Central memory CD8-positive, alpha-beta T cell (primary cell): ENCODE measurements at regions not wholly inside any gene's neighbourhood (a gene's known extent, or its start where the extent isn't known, plus 50 kb on each side); places are given as distances from the start of the nearest gene placed in this dataset.
"Not testable (repeated sequence)": the region's sequence is repeated elsewhere in the genome, so short reads cannot be mapped to it uniquely, and the experiment has no call there.

Source experiments
- ATAC-seq: fragments of 150-1000 bp; cut with Tn5 transposase; replicated peaks from 2 replicates; pipeline ENCODE4 v1.10.0; 2022; ENCODE audit warnings: mild to moderate bottlenecking, moderate FRiP score, moderate number of reproducible peaks; ENCODE audit not compliant: poor library complexity, severe bottlenecking; ENCODE audit errors: extremely low read depth
- DNase-seq, 2 donors: peaks; one replicate each; pipeline ENCODE4 v3.0.0; 2021; ENCODE audit warnings: low spot score in 2 of 2
- H3K27ac Mint-ChIP-seq: one replicate; pipeline ENCODE4 v1.8.0; 2022; ENCODE audit warnings: low read depth, mild to moderate bottlenecking, moderate library complexity, mixed read lengths
- H3K27me3 Mint-ChIP-seq: one replicate; pipeline ENCODE4 v1.8.0; 2022; ENCODE audit warnings: mixed read lengths
- H3K36me3 Mint-ChIP-seq: one replicate; pipeline ENCODE4 v1.8.0; 2022; ENCODE audit warnings: mild to moderate bottlenecking, moderate library complexity, mixed read lengths; ENCODE audit not compliant: insufficient read depth
- H3K4me1 Mint-ChIP-seq: one replicate; pipeline ENCODE4 v1.8.0; 2022; ENCODE audit warnings: mixed read lengths
- H3K4me3 Mint-ChIP-seq: one replicate; pipeline ENCODE4 v1.8.0; 2022; ENCODE audit warnings: mild to moderate bottlenecking, moderate library complexity, mixed read lengths
- H3K9me3 Mint-ChIP-seq: one replicate; pipeline ENCODE4 v1.8.0; 2022; ENCODE audit warnings: mixed read lengths

GRCh38 chr4:49519150-49520035 lies 533.3 kb downstream of the CWH43 start:
- not testable (repeated sequence) for H3K36me3 Mint-ChIP-seq, H3K27ac Mint-ChIP-seq, H3K27me3 Mint-ChIP-seq, DNase-seq, H3K4me3 Mint-ChIP-seq, ATAC-seq, H3K4me1 Mint-ChIP-seq
- H3K9me3 Mint-ChIP-seq: peaks cover 20% of the 10 kb centered on the region

- H3K36me3 Mint-ChIP-seq, H3K27ac Mint-ChIP-seq, H3K4me3 Mint-ChIP-seq, H3K27me3 Mint-ChIP-seq, H3K9me3 Mint-ChIP-seq, ATAC-seq, H3K4me1 Mint-ChIP-seq, DNase-seq: not testable (repeated sequence)
These were observed 538.0 kb downstream of the CWH43 start for GRCh38 chr4:49523816-49524765.

- not testable (repeated sequence) for H3K27me3 Mint-ChIP-seq, H3K4me3 Mint-ChIP-seq, H3K36me3 Mint-ChIP-seq, H3K27ac Mint-ChIP-seq, ATAC-seq, DNase-seq, H3K4me1 Mint-ChIP-seq
- H3K9me3 Mint-ChIP-seq: peaks cover 16% of the 10 kb centered on the region
These were observed 573.0 kb downstream of the CWH43 start for GRCh38 chr4:49558916-49559676.

DNA sequence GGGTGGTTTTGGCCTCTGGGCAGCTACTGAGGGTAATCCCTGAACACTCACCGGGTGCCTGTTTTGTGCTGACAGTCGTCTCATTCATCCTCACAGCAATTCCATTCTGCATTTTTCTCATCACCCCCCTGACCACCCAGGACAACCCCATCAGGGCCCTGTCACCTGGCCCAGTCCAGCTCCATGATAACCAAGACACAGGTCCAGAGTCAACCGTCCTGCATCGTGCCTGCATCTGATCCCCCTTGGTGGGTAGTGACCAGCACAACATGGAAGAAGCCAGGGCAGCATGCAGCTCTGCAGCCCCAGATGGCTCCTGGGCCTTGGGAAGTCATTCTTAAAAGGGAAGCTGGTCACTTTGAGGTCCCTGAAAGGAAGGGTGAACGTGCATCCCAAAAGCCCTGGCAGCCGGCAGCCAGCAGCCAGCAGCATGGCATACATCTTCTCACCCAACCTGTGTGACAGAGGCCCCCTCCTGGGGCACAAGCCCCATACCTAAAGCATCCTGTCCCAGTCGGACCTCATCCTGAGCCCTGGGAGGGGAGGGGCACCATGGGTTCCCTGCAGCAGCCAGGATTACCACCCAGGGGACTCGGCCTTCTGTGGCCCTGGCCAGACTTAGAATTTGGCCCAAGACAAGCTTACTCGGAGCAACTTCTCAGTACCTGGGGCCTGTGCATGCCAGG lies 574.2 kb downstream of the CWH43 start:
- not testable (repeated sequence) for H3K36me3 Mint-ChIP-seq, H3K4me3 Mint-ChIP-seq, H3K27ac Mint-ChIP-seq, DNase-seq, H3K27me3 Mint-ChIP-seq, H3K4me1 Mint-ChIP-seq, ATAC-seq
- peaks cover 11% of the 10 kb centered on the region for H3K9me3 Mint-ChIP-seq

DNA sequence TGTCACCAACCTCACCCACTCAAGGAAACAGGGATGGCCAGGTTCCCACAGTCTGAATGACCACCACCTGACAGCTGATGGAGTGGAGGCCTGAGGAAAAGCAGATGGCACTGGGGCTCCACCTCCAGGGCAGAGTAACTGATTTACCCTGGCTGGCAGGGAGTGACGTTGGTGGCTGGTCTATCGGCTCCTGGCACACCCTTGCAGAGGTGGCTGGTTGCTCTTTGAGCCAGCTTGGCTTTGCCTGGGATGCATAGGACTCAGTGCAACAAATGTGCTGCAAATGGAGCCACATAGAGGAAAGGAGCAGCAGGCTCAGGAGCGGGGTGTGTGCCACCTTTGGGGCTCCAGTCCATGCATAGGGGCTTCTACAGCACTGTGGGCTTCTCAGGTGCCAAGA lies 574.8 kb downstream of the CWH43 start:
- not testable (repeated sequence) for ATAC-seq, H3K4me3 Mint-ChIP-seq, H3K27ac Mint-ChIP-seq, H3K36me3 Mint-ChIP-seq, H3K4me1 Mint-ChIP-seq, H3K27me3 Mint-ChIP-seq, DNase-seq
- peaks cover 11% of the 10 kb centered on the region for H3K9me3 Mint-ChIP-seq

DNA sequence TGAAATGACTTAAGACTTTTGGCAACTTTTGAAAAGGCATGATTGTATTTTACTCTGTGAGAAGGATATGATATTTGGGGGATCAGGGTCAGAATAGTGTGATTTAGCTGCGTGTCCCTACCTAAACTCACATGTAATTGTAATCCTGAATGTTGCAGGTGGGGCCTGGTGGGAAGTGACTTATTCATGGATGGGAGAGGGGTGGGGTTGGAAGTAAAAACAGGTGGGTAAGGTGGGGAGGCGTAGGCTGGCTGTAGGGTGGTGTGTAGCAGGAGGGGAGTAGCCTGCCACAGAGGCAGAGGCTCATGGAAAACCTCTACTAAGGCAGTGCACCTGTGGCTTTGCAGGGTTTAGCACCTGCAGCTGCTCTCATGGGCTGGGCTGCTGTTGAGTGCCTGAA lies 584.2 kb downstream of the CWH43 start:
- not testable (repeated sequence) for H3K4me1 Mint-ChIP-seq, H3K9me3 Mint-ChIP-seq, H3K27me3 Mint-ChIP-seq, H3K36me3 Mint-ChIP-seq, DNase-seq, ATAC-seq, H3K27ac Mint-ChIP-seq, H3K4me3 Mint-ChIP-seq

DNA sequence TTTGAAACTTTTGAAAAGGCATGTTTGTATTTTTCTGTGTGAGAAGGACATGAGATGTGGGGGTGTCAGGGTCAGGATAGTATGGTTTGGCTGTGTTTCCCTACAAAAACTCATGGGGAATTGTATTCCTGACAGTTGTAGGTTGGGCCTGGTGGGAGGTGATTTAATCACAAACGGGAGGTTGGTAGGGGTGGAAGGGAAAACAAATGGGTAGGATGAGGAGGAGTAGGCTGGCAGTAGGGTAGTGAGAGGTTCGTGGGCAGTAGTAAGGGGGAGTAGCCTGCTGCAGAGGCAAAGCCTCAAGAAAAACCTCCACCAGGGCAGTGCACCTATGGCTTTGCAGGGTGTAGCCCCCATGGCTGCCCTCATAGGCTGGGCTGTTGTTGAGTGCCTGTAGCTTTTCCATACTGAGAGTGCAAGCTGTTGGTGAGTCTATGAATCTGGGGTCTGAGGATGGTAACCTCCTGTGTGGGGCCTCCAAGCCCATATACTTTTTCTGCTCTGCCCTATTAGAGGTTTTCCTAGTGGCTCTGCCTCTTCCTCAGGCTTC lies 587.7 kb downstream of the CWH43 start:
- not testable (repeated sequence) for H3K4me3 Mint-ChIP-seq, H3K9me3 Mint-ChIP-seq, ATAC-seq, H3K27me3 Mint-ChIP-seq, H3K36me3 Mint-ChIP-seq, DNase-seq, H3K4me1 Mint-ChIP-seq, H3K27ac Mint-ChIP-seq

DNA sequence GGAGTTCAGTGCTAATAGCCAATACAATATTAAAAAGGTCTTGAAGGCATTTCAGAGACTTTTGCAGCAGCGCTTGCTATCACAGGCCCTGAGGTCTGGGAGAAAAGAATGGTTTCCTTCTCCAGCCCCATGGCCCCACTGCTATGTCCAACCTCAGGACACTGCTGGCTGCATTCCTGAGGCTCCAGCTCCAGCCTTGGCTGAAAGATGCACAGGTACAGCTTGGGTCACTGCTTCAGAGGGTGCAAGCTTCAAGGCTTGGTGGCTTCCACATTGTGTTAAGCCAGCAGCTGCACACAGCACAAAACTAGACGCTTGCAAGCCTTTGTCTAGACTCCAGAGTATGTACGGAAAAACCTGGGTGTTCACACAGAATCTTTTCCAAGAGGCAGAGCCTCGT lies 589.2 kb downstream of the CWH43 start:
- not testable (repeated sequence) for H3K27ac Mint-ChIP-seq, DNase-seq, H3K27me3 Mint-ChIP-seq, ATAC-seq, H3K4me3 Mint-ChIP-seq, H3K4me1 Mint-ChIP-seq, H3K36me3 Mint-ChIP-seq, H3K9me3 Mint-ChIP-seq

- not testable (repeated sequence) for ATAC-seq, H3K9me3 Mint-ChIP-seq, H3K27ac Mint-ChIP-seq, DNase-seq, H3K4me1 Mint-ChIP-seq, H3K36me3 Mint-ChIP-seq, H3K4me3 Mint-ChIP-seq, H3K27me3 Mint-ChIP-seq
These were observed 592.3 kb downstream of the CWH43 start for GRCh38 chr4:49578371-49578770.

GRCh38 chr4:49578899-49579298 lies 592.8 kb downstream of the CWH43 start:
- H3K27ac Mint-ChIP-seq, H3K9me3 Mint-ChIP-seq, H3K4me3 Mint-ChIP-seq, H3K4me1 Mint-ChIP-seq, H3K27me3 Mint-ChIP-seq, ATAC-seq, DNase-seq, H3K36me3 Mint-ChIP-seq: not testable (repeated sequence)

DNA sequence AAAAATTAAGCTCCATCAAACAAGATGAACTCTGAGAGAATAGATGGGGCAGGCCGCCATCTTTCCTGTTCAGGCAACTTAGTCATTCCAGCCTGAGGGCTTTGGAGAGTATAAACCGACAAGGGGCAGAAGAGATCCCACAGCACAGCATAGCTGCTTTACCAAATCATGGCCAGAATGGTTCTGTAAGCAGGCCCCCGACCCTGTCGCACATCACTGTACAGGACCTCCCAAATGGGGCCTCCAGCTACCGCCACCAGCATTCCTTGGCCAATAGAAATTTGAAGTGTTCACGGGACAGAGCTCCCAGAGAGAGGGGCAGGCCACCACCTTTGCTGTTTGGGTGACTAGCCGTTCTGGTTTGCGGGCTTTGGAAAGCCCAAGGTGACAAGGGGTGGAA lies 594.1 kb downstream of the CWH43 start:
- H3K9me3 Mint-ChIP-seq, H3K27me3 Mint-ChIP-seq, H3K36me3 Mint-ChIP-seq, H3K4me3 Mint-ChIP-seq, ATAC-seq, H3K27ac Mint-ChIP-seq, H3K4me1 Mint-ChIP-seq, DNase-seq: not testable (repeated sequence)

DNA sequence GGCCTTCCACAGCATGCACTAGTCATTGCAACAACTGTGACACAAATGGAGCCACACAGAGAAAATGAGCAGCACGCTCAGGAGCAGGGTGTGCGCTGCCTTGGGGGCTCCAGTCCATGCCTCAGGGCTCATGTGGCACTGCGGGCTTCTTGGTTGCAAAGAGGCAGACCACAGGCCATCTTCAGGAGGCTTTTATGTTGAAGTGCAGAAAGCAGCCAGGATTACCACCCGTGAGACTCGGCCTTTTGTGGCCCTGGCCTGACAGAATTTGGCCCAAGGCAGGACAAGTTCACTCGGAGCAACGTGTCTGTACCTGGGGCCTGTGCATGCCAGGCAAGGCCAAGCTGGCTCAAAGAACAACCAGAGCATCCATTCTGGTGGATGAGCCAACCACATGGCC lies 602.3 kb downstream of the CWH43 start:
- not testable (repeated sequence) for H3K4me3 Mint-ChIP-seq, H3K27me3 Mint-ChIP-seq, DNase-seq, ATAC-seq, H3K36me3 Mint-ChIP-seq, H3K4me1 Mint-ChIP-seq, H3K27ac Mint-ChIP-seq, H3K9me3 Mint-ChIP-seq
